HUES64 (cell line): ENCODE measurements at regions not wholly inside any gene's neighbourhood (a gene's known extent, or its start where the extent isn't known, plus 50 kb on each side); places are given as distances from the start of the nearest gene placed in this dataset.
"Not testable (repeated sequence)": the region's sequence is repeated elsewhere in the genome, so short reads cannot be mapped to it uniquely, and the experiment has no call there.

Source experiments
- H3K27ac ChIP-seq: 2 replicates; pipeline ENCODE4 v1.7.0; 2013; ENCODE audit warnings: low read depth, low read length, inconsistent platforms
- H3K27me3 ChIP-seq: 2 replicates; pipeline ENCODE4 v1.6.1; 2013; ENCODE audit warnings: mild to moderate bottlenecking, low read length; ENCODE audit not compliant: insufficient read depth
- H3K36me3 ChIP-seq: 2 replicates; pipeline ENCODE4 v1.6.1; 2013; ENCODE audit warnings: mild to moderate bottlenecking, low read length; ENCODE audit not compliant: insufficient read depth
- H3K4me1 ChIP-seq: 2 replicates; pipeline ENCODE4 v1.6.1; 2013; ENCODE audit warnings: mild to moderate bottlenecking, low read length, moderate library complexity; ENCODE audit not compliant: insufficient read depth
- H3K4me3 ChIP-seq: 2 replicates; pipeline ENCODE4 v1.5.1; 2013; ENCODE audit warnings: mild to moderate bottlenecking, low read length, moderate library complexity
- H3K9ac ChIP-seq: 2 replicates; pipeline ENCODE4 v1.6.1; 2013; ENCODE audit warnings: mild to moderate bottlenecking, low read depth, low read length
- H3K9me3 ChIP-seq: 2 replicates; pipeline ENCODE4 v1.6.1; 2013; ENCODE audit warnings: low read depth, low read length; ENCODE audit not compliant: insufficient read depth
- WGBS: fragments of 150-250, 120-280 bp; methylation state at CpG from one replicate; pipeline ENCODE4 v1.1.7; 2013; ENCODE audit warnings: missing lambda C conversion rate; 5-methylcytosine and 5-hydroxymethylcytosine counted together

GRCh38 chr12:74031045-74031444, 506.6 kb upstream of the ATXN7L3B start:
- Histone ChIP-seq H3K27ac (no peak overlapping the region), H3K4me3 (no peak overlapping the region), H3K36me3 (no peaks in the 10 kb centered on the region), H3K27me3 (no peaks in the 10 kb centered on the region), H3K4me1 (no peaks in the 10 kb centered on the region), H3K9ac (no peak overlapping the region), H3K9me3 (no peaks in the 10 kb centered on the region)
- WGBS = 95% methylated on average over 2 of the region's 2 CpGs

GRCh38 chr12:74033531-74033930, 504.1 kb upstream of the ATXN7L3B start:
- Histone ChIP-seq H3K4me3 (no peak overlapping the region), H3K9me3 (no peaks in the 10 kb centered on the region), H3K36me3 (no peaks in the 10 kb centered on the region), H3K27ac (no peak overlapping the region), H3K9ac (no peak overlapping the region), H3K27me3 (no peaks in the 10 kb centered on the region), H3K4me1 (no peaks in the 10 kb centered on the region)
- WGBS = 86% methylated on average over 3 of the region's 3 CpGs

- H3K4me3 ChIP-seq, H3K9me3 ChIP-seq, H3K9ac ChIP-seq, H3K27me3 ChIP-seq, H3K4me1 ChIP-seq, H3K36me3 ChIP-seq, H3K27ac ChIP-seq: not testable (repeated sequence)
- 97% methylated on average over 2 of the region's 2 CpGs for WGBS
Measured at GRCh38 chr12:74039138-74039537, 498.5 kb upstream of the ATXN7L3B start.

GRCh38 chr12:74043343-74043742, 494.3 kb upstream of the ATXN7L3B start:
- no peaks in the 10 kb centered on the region; the same call in 1 of the 2 replicates for H3K4me1 ChIP-seq
- H3K27me3 ChIP-seq = no peaks in the 10 kb centered on the region
- H3K4me3 ChIP-seq = no peak overlapping the region
- no peak overlapping the region for H3K27ac ChIP-seq
- no peaks in the 10 kb centered on the region for H3K36me3 ChIP-seq
- H3K9ac ChIP-seq = no peak overlapping the region
- H3K9me3 ChIP-seq = no peaks in the 10 kb centered on the region
- 97% methylated on average over 3 of the region's 3 CpGs for WGBS

- Histone ChIP-seq H3K27ac (no peak overlapping the region), H3K4me1 (peaks cover 19% of the 10 kb centered on the region), H3K27me3 (no peaks in the 10 kb centered on the region), H3K36me3 (no peaks in the 10 kb centered on the region), H3K4me3 (no peak overlapping the region), H3K9me3 (no peaks in the 10 kb centered on the region), H3K9ac (no peak overlapping the region)
- 98% methylated on average over 3 of the region's 3 CpGs for WGBS
Measured at GRCh38 chr12:74049348-74049747, 488.3 kb upstream of the ATXN7L3B start.

GRCh38 chr12:74051848-74052247, 485.8 kb upstream of the ATXN7L3B start:
- Histone ChIP-seq H3K9me3 (no peaks in the 10 kb centered on the region), H3K27me3 (no peaks in the 10 kb centered on the region), H3K4me1 (peaks cover 19% of the 10 kb centered on the region), H3K4me3 (no peak overlapping the region), H3K27ac (no peak overlapping the region), H3K36me3 (no peaks in the 10 kb centered on the region), H3K9ac (no peak overlapping the region)
- 20% methylated on average over 1 of the region's 1 CpG for WGBS

DNA sequence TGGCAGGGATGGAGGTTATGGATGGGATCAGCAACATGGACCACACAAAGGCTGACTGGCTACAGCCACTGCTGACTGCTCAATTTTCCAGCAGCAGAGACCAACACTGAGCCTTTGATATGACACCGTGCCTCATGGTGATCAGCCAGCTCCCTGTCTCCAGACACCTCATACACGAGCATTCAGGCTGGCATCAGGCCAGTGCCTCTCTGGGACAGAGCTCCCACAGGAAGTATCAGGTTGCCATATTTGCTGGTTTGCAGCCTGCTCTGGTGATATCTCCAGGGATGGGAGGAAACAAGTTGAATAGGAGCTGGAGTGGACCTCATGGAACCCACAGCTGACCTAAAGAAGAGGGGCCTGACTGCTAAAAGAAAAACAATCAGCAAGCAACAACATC, 471.2 kb upstream of the ATXN7L3B start:
- H3K27ac ChIP-seq = no peak overlapping the region
- 77% methylated on average over 2 of the region's 2 CpGs for WGBS
- no peaks in the 10 kb centered on the region for H3K27me3 ChIP-seq
- no peaks in the 10 kb centered on the region for H3K9me3 ChIP-seq
- no peaks in the 10 kb centered on the region for H3K4me1 ChIP-seq
- no peaks in the 10 kb centered on the region for H3K36me3 ChIP-seq
- H3K9ac ChIP-seq = no peak overlapping the region
- H3K4me3 ChIP-seq = no peak overlapping the region

DNA sequence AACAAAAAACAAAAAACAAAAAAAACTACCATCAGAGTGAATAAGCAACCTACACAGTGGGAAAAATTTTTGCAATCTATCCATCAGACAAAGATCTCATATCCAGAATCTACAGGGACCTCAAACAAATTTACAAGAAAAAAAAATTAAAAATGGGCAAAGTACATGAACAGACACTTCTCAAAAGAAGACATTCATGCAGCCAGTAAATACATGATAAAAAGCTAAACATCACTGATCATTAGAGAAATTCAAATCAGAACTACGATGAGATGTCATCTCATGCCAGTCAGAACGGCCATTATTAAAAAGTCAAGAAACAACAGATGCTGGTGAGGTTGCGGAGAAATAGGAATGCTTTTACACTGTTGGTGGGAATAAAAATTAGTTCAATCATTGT, 466.5 kb upstream of the ATXN7L3B start:
- WGBS = 99% methylated on average over 3 of the region's 3 CpGs
- no peak overlapping the region for H3K27ac ChIP-seq
- H3K4me1 ChIP-seq = no peaks in the 10 kb centered on the region
- no peak overlapping the region for H3K4me3 ChIP-seq
- no peak overlapping the region for H3K9ac ChIP-seq
- peaks cover 5% of the 10 kb centered on the region; the same call in 1 of the 2 replicates for H3K9me3 ChIP-seq
- no peaks in the 10 kb centered on the region for H3K36me3 ChIP-seq
- H3K27me3 ChIP-seq = no peaks in the 10 kb centered on the region

- no peaks in the 10 kb centered on the region for H3K27me3 ChIP-seq
- H3K9ac ChIP-seq = no peak overlapping the region
- no peak overlapping the region for H3K4me3 ChIP-seq
- H3K4me1 ChIP-seq = no peaks in the 10 kb centered on the region
- peaks cover 5% of the 10 kb centered on the region; the same call in 1 of the 2 replicates for H3K9me3 ChIP-seq
- no peaks in the 10 kb centered on the region for H3K36me3 ChIP-seq
- no peak overlapping the region for H3K27ac ChIP-seq
Measured at GRCh38 chr12:74076918-74077317, 460.7 kb upstream of the ATXN7L3B start.

- H3K4me1 ChIP-seq = no peaks in the 10 kb centered on the region
- no peak overlapping the region for H3K4me3 ChIP-seq
- no peak overlapping the region for H3K9ac ChIP-seq
- 70% methylated on average over 2 of the region's 2 CpGs for WGBS
- no peaks in the 10 kb centered on the region for H3K27me3 ChIP-seq
- H3K9me3 ChIP-seq = no peaks in the 10 kb centered on the region
- no peaks in the 10 kb centered on the region for H3K36me3 ChIP-seq
- no peak overlapping the region for H3K27ac ChIP-seq
Measured at GRCh38 chr12:74105434-74105833, 432.2 kb upstream of the ATXN7L3B start.

DNA sequence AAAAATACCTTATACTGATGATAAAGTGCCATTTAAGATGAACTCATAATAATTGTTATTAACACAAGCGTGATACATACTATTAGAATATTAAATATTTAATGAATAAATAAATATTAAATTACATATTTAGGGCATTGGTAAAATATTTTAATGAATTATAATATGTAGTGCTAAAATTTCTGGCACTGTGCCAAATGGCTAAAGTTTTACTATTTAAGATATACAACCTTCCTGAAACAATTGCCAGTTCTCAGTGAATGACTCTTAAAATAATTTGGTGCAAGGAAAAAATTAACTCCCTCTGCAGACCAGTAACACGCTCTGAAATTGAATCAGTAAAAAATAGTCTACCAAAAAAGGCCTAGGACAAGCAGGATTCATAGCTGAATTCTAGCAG, 428.9 kb upstream of the ATXN7L3B start:
- H3K27ac ChIP-seq = no peak overlapping the region
- no peak overlapping the region for H3K4me3 ChIP-seq
- H3K4me1 ChIP-seq = no peaks in the 10 kb centered on the region
- H3K36me3 ChIP-seq = no peaks in the 10 kb centered on the region
- no peak overlapping the region for H3K9ac ChIP-seq
- H3K27me3 ChIP-seq = no peaks in the 10 kb centered on the region
- WGBS = 100% methylated on average over 1 of the region's 2 CpGs
- H3K9me3 ChIP-seq = no peaks in the 10 kb centered on the region

- Histone ChIP-seq H3K27me3 (no peaks in the 10 kb centered on the region), H3K4me1 (no peaks in the 10 kb centered on the region), H3K9me3 (no peaks in the 10 kb centered on the region), H3K27ac (no peak overlapping the region), H3K4me3 (no peak overlapping the region), H3K36me3 (no peaks in the 10 kb centered on the region), H3K9ac (no peak overlapping the region)
- WGBS = 67% methylated on average over 8 of the region's 8 CpGs
Measured at GRCh38 chr12:74111688-74112360, 425.8 kb upstream of the ATXN7L3B start.
